ENCODE measurements at regions not wholly inside any gene's neighbourhood (a gene's known extent, or its start where the extent isn't known, plus 50 kb on each side); places are given as distances from the start of the nearest gene placed in this dataset.

GRCh38 chr2:187214306-187214705 lies 233.7 kb downstream of the CALCRL start:
- dilution Hi-C loops (cut with HindIII; ENCODE audit: low sequenced_read_pairs, unreplicated experiment) = no loop called here

More at GRCh38 chr2:187214306-187214705, 233.7 kb downstream of the CALCRL start:
- no peak overlapping the region for H2BK5ac ChIP-seq (ENCODE audit: low read depth, low read length, poor library complexity, severe bottlenecking)
- no peak overlapping the region for H4K5ac ChIP-seq (ENCODE audit: low read depth, low read length)
- no CpG with 5 or more reads among the region's 3 CpGs for WGBS, 2 experiments (ENCODE audit: extremely low coverage in 2 of 2, insufficient read length in 1 of 2)
- no peak overlapping the region for H4K8ac ChIP-seq (ENCODE audit: low read depth in 2 of 2, low read length in 2 of 2)
- H3K4me2 ChIP-seq (ENCODE audit: low read depth, low read length) = no peak overlapping the region
- H2BK20ac ChIP-seq (ENCODE audit: low read depth, low read length) = no peak overlapping the region
- no peak overlapping the region for H2BK15ac ChIP-seq (ENCODE audit: low read depth, low read length)
- no TSS peak for BruUV-seq (replicated peaks)
- ChIA-PET CTCF (no interaction called here), POLR2A (ENCODE audit: unreplicated experiment) (interaction anchor here (0.6 kb wide), 1 partner anchor 1058 kb away, joined by 3 read pairs; no protein-coding TSS in a partner anchor)
- no peaks in the 10 kb centered on the region for H3K9me1 ChIP-seq (ENCODE audit: insufficient read depth, low read length)
- no peak overlapping the region for H3K4ac ChIP-seq (ENCODE audit: low read depth, low read length)
- no peaks in the 10 kb centered on the region for H3K36me3 ChIP-seq (ENCODE audit: control insufficient read depth, insufficient read depth, low read length)
- intact Hi-C loops (cut with micrococcal nuclease) = no loop called here
- no peak overlapping the region for H3K14ac ChIP-seq (replicated peaks; ENCODE audit: low read depth, low read length)
- no peak overlapping the region for H3K56ac ChIP-seq (ENCODE audit: extremely low read depth, insufficient read depth, low read length)
- H2AK5ac ChIP-seq (ENCODE audit: low read depth, low read length) = no peak overlapping the region
- no peak overlapping the region for H3K27ac ChIP-seq (ENCODE audit: insufficient read depth, low read length)
- no peaks in the 10 kb centered on the region for H3K79me1 ChIP-seq (ENCODE audit: low read depth in 1 of 2, low read length in 2 of 2)
- DNase-seq (no peak), ATAC-seq (ENCODE audit: low read depth) (no peak)
- H3K18ac ChIP-seq (ENCODE audit: low read depth, low read length) = no peak overlapping the region
- H3K27me3 ChIP-seq (ENCODE audit: control insufficient read depth, insufficient read depth, low read length) = no peaks in the 10 kb centered on the region
- H2AFZ ChIP-seq (replicated peaks; ENCODE audit: low read length, poor library complexity) = no peak overlapping the region
- no peak overlapping the region for H3K9ac ChIP-seq (ENCODE audit: low read depth, low read length)
- no peak overlapping the region for H2AK9ac ChIP-seq (replicated peaks; ENCODE audit: low read depth, low read length, poor library complexity)
- no peak overlapping the region for H2BK120ac ChIP-seq (ENCODE audit: low read depth, low read length)
- no peak overlapping the region for H4K91ac ChIP-seq (ENCODE audit: insufficient read depth, low read depth, low read length)
- no peak overlapping the region for H3K23ac ChIP-seq (ENCODE audit: low read depth, low read length)
- no peak overlapping the region for H3K4me3 ChIP-seq (ENCODE audit: insufficient read depth, low read depth, low read length)
- no peaks in the 10 kb centered on the region for H4K20me1 ChIP-seq (ENCODE audit: insufficient read depth, low read length)
- in situ Hi-C loops (cut with MboI; ENCODE audit: low sequenced_read_pairs) = no loop called here
- H3K9me3 ChIP-seq (ENCODE audit: control insufficient read depth, insufficient read depth, low read length) = no peaks in the 10 kb centered on the region
- TF ChIP-seq RFX5 (IDR thresholded peaks at IDR 0.05; ENCODE audit: low read depth, low read length) (no peak), CEBPB (IDR thresholded peaks at IDR 0.05; ENCODE audit: low read depth, low read length) (no peak), CTCF (conservative IDR thresholded peaks at IDR 0.05; ENCODE audit: low read depth, low read length) (no peak)
- H3K4me1 ChIP-seq (ENCODE audit: control insufficient read depth, insufficient read depth, low read length) = no peaks in the 10 kb centered on the region
